HG03432 (cell line): ENCODE measurements at regions not wholly inside any gene's neighbourhood (a gene's known extent, or its start where the extent isn't known, plus 50 kb on each side); places are given as distances from the start of the nearest gene placed in this dataset.
"Not testable (repeated sequence)": the region's sequence is repeated elsewhere in the genome, so short reads cannot be mapped to it uniquely, and the experiment has no call there.

Experiments used
- ATAC-seq: cut with Tn5 transposase; IDR thresholded peaks from one replicate; pipeline ENCODE4 v1.9.1; 2021; ENCODE audit warnings: mild to moderate bottlenecking, moderate library complexity; ENCODE audit not compliant: unreplicated experiment

GRCh38 chr5:82586181-82586580, 308.0 kb upstream of the RPS23 start:
- no peak for ATAC-seq

GRCh38 chr5:82584631-82585030, 306.5 kb upstream of the RPS23 start:
- ATAC-seq = no peak

- not testable (repeated sequence) for ATAC-seq
Observed at GRCh38 chr5:82583331-82583730, 305.2 kb upstream of the RPS23 start.

DNA sequence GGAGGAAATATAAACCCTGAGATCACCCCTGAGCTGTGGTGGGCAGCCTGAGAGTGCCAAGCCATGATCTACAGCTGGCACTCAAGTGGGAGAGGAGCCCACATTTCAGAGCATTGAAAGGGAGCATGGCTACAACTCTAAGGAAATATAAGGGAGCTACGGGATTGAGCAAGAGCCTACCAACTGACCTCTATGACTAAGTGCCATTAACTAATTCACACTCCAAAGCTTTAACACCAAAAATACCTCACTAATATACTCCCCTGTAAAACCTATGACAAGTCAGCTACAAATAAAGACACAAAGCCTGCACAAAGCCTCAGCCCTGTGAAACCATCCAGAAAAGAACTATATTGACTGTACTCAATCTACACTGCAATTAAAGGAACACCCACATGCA, 286.8 kb upstream of the RPS23 start:
- ATAC-seq = no peak

DNA sequence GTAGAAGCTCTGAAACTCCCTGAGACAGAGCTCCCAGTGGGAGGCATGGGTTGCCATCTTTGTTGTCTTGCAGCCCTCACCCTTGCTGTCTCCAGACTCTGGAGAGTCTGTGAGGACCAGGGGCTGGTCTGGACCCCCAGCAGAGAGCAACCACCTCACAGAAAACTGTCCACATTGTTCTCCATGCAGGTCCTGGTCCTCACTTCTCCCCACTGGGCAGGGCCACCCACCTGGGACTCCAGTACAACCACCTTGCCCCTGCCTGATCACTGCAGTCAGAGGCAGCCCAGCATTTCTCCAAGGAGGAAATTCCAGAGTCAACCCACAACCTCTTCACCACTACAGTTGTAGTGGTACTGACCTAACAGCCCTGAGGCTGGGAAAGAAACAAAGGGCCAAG, 285.6 kb upstream of the RPS23 start:
- ATAC-seq = no peak

GRCh38 chr5:82562696-82563240, 284.6 kb upstream of the RPS23 start:
- ATAC-seq = no peak

GRCh38 chr5:82561797-82562196, 283.6 kb upstream of the RPS23 start:
- no peak for ATAC-seq

DNA sequence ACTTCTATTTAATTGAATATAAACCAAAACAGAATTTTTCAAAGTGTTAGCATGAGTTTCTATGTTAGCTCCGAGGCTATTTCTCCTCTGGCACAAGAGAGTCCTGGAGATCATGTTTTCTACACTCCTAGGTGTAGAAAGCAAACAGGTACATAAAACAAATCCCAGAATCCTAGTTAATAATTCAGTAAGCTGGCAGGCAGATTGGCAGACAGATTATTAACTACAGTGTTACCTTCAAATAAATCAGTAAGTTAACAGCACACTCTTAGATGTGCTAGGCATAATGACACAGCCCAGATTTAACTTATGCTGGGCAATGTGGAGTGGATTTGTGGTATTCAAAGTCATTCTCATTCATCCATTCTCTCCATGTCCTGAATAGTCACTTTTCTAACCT, 282.8 kb upstream of the RPS23 start:
- no peak for ATAC-seq

DNA sequence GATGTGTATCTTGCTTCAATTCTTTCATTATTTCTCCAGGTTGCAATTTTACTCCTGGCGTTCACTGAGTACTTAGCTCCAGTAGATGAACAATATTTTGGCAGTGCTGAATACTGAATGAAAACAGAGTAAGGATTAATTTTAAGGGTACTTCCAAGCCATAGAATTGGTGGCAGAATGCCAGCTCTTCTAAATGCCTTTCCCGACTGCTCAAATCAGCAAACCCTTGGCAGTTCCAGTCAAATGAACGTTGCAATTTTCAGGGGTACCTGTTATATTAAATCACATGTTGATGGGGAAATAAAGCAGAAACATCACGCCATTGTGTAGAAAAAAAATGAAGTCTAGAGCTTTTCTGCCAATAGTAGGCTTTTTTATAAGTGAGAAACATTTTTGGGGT, 282.4 kb upstream of the RPS23 start:
- no peak for ATAC-seq

DNA sequence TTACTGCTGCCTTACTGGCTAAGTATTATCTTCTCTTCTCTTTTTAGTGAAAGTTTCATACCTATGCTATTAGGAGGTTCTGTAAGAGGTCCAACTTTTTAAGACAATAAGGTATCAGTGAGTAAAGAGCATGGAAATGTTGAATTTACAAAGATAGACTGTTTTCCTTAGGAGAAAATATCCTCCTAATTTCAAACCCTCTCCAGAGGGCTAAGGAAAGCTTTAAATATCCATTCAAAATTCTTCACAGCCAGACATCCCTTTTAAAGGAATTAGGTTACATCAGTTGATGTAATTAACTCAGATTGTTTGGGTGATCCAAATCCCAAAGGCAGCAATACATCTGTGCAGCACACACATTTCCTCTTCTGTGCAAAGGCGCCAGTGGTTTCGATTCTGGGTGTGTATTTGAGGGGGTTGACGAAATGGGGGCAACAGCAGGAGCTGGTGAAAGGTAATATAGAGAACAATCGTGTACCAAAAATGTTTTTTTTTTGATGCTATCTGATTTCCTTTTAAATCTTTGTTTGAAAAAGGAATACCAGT, 273.8 kb upstream of the RPS23 start:
- no peak for ATAC-seq

GRCh38 chr5:82551192-82551591, 273.0 kb upstream of the RPS23 start:
- ATAC-seq = no peak

- no peak for ATAC-seq
Observed at GRCh38 chr5:82549263-82549662, 271.1 kb upstream of the RPS23 start.

DNA sequence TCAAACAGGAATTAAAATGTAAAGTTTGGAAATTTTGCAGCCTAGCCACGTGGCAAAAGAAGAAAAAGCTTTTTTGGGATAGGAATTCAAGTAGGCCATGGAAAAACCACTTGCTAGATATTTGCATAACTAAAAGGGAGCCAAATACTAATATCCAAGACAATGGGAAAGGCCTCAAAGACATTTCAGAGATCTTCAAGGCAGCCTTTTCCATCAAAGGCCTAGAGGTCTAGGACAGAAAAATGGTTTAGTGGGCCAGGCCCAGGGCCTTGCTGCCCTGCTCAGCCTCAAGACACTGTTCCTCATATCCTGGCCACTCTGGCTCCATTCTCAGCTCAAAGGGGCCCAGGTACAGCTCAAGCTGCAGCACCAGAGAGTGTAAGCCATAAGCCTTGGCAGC, 265.9 kb upstream of the RPS23 start:
- no peak for ATAC-seq

GRCh38 chr5:82540301-82540700, 262.1 kb upstream of the RPS23 start:
- ATAC-seq = no peak

DNA sequence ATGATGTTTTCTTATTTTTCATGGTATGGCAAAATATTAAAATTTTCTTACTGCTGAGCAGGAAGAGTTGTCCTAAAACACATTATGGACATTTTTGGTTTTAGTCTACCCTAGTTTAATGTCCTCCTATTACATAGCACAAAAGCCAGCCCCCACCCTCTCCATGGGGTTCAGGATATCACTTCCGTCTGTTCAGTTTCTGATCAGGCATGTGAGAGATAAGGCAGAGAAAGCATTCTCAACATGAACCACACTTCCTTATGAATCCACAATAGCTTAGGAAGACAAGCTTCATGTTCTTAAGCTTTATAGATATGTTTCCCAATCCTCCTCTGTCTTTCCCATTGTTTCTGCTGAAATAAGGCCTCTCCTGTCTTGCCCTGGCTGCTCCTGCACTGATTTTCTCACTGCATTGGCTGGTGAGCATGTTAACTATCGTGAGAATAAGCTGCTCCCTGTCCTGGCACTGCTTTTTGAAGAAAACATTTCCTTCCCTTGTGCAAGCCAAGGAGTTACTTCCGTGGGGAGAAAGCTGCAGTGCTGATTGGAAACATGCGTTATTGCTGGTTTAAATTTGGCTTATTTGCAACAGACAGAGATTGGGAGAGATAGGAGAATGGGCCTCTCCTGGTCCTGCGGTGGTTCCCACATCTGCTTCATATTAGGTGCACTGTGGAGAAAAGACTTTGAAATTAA, 260.3 kb upstream of the RPS23 start:
- no peak for ATAC-seq

DNA sequence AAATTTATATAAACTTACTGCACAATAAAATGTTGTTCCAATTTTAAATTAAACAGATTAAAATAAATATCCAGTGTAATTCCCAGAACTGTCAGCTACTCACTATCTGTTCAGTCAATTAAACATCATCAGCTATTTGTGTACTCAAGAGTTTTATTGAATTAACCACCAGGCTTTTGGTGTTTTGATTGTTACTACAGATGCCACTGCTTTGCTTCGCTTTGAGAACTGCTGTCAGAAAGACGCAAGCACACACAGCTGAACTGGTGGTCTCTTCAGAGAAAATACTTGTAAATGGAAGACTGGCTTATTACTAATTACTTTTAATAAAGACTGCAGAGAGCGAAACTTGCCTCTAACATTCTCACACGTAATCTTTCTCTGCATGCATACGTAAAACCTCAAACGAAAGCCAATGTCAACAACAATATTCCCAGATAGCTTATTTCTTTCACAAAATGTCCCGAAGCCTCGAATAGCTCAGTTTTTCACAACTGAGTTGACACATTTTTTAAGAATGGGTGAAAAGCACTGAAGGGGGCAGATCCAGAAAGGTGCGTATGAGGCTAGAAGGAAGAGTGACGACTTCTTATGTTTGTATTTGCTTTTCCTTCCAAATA, 259.6 kb upstream of the RPS23 start:
- no peak for ATAC-seq

DNA sequence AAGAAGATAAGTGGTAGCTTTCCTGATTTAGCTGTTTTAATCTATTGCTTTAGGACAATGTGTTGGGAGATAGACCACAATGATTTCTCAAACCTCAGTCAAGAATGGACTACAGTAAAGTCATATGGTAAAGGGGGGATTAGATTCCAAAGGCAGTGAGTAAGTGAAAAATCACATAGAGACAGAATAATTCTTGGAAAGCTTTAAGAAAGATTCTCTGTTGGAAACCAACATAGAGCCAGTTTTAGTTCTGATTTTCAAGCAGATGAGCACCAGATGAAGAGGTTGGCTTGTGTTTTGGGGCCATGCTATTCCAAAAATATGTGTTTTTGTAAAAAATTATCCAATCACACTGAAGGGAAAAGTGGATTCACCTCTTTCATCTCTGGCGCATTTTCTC, 256.8 kb upstream of the RPS23 start:
- ATAC-seq = no peak

DNA sequence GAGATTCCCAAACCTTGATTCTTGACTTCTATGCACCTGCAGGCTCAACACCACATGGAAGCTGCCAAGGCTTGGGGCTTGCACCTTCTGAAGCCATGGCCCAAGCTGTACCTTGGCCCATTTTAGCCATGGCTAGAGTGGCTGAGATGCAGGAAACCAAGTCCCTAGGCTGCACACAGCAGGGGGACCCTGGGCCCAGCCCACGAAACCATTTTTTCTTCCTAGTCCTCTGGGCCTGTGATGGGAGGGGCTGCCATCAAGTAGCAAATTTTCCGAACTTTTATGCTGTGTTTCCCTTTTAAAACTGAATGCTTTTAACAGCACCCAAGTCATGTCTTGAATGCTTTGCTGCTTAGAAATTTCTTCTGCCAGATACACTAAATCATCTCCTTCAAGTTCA, 253.9 kb upstream of the RPS23 start:
- not testable (repeated sequence) for ATAC-seq

DNA sequence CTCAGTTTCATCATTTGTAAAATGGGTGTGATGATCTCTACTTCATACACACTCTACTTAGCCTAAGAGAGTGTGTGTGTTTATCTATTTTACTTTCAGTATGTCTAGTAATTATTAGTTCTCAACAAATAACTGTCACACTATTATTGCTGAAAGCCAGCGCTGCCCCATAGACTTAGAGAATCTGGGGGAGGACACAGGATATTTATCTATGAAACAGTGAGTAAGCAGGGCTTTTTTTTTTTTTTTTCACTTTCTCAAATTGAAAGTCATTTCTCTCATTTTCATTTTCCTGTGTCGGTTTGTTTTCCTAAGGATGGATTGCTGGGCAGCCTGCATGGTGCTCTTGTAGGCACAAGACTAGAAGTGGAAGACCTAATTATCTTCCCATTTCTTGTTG, 248.4 kb upstream of the RPS23 start:
- no peak for ATAC-seq

- ATAC-seq = no peak
Observed at GRCh38 chr5:82525626-82526025, 247.5 kb upstream of the RPS23 start.

- ATAC-seq = no peak
Observed at GRCh38 chr5:82523633-82524032, 245.5 kb upstream of the RPS23 start.

- no peak for ATAC-seq
Observed at GRCh38 chr5:82522897-82523296, 244.7 kb upstream of the RPS23 start.
